HepG2 (cell line): ENCODE measurements at regions not wholly inside any gene's neighbourhood (a gene's known extent, or its start where the extent isn't known, plus 50 kb on each side); places are given as distances from the start of the nearest gene placed in this dataset.

Experiments
- EP300 ChIP-seq, 3 experiments: sonication (generic) in 1 of 3; formaldehyde crosslinking in 1 of 3; IDR thresholded peaks; 2 replicates each; pipeline versions ENCODE4 v1.5.1 to v1.6.1; 2011 to 2020; ENCODE audit warnings: low read depth in 2 of 3, low read length in 2 of 3, borderline replicate concordance in 1 of 3, improper control_type of control experiment in 1 of 3, mild to moderate bottlenecking in 1 of 3, missing genetic modification reagents in 1 of 3, moderate library complexity in 1 of 3
- POLR2AphosphoS2 ChIP-seq: IDR thresholded peaks from 2 replicates; pipeline ENCODE4 v1.6.1; 2011; ENCODE audit warnings: low read depth, low read length, improper control_type of control experiment
- SRSF9 ChIP-seq: fragments of 200-400 bp; formaldehyde crosslinking; IDR thresholded peaks from 2 replicates; pipeline ENCODE4 v1.6.1; 2018; ENCODE audit warnings: borderline replicate concordance, mild to moderate bottlenecking, low read depth, low read length; ENCODE audit not compliant: insufficient read depth, poor library complexity, severe bottlenecking
- ZNF3 ChIP-seq: IDR thresholded peaks from 2 replicates; pipeline ENCODE4 v1.7.0; 2017; ENCODE audit warnings: inconsistent platforms
- ZNF672 ChIP-seq: sonication (generic); formaldehyde crosslinking; IDR thresholded peaks from 2 replicates; pipeline ENCODE4 v1.8.1; 2022; ENCODE audit warnings: missing genetic modification reagents
- TF ChIP-seq, protein P1 (sequence below), 2 experiments: sonication (generic) in 1 of 2; formaldehyde crosslinking in 1 of 2; IDR thresholded peaks; 2 replicates each; pipeline versions ENCODE4 v1.5.1 to v1.6.1; 2011 to 2020; ENCODE audit warnings: borderline replicate concordance in 1 of 2, low read depth in 1 of 2, low read length in 1 of 2, mild to moderate bottlenecking in 1 of 2, missing genetic modification reagents in 1 of 2, moderate library complexity in 1 of 2

DNA sequence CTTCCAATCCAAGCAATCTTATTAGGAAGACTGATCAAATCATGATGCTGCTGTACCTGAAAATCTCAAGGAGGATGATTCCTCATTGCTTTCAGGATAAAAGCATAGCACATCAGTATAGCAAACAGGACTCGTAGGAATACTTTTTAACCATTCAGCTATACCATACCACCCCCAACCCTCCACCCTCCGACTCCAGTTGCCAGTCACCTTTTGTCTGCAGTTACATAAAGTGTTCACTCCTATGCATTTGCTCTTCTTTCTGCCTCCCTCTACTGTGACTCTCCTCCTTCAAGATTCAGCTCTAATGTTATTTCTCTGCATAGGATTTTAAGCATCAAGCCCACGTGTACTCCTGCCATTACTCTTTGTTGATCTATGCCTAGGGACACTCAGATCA, 124.7 kb upstream of the KCNQ5 start:
- TF ChIP-seq POLR2AphosphoS2 (no peak), EP300 (IDR thresholded peaks at IDR 0.05; ENCODE audit: low read depth in 2 of 2, low read length in 2 of 2) (no peak), EP300 (CRISPR knock-in tag; IDR thresholded peaks at IDR 0.05; ENCODE audit: borderline replicate concordance) (no peak), ZNF672 (CRISPR knock-in tag) (no peak), SRSF9 (no peak), ZNF3 (CRISPR knock-in tag) (no peak)
- TF ChIP-seq, protein P1, sequence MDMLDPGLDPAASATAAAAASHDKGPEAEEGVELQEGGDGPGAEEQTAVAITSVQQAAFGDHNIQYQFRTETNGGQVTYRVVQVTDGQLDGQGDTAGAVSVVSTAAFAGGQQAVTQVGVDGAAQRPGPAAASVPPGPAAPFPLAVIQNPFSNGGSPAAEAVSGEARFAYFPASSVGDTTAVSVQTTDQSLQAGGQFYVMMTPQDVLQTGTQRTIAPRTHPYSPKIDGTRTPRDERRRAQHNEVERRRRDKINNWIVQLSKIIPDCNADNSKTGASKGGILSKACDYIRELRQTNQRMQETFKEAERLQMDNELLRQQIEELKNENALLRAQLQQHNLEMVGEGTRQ (IDR thresholded peaks at IDR 0.05; ENCODE audit: low read depth, low read length) = no peak
- TF ChIP-seq, protein P1 (CRISPR knock-in tag; IDR thresholded peaks at IDR 0.05; ENCODE audit: borderline replicate concordance) = no peak
